Thoracic aorta (tissue), 2 donors: ENCODE measurements at regions not wholly inside any gene's neighbourhood (a gene's known extent, or its start where the extent isn't known, plus 50 kb on each side); places are given as distances from the start of the nearest gene placed in this dataset.

ENCODE experiments used
- ATAC-seq: fragments of 150-250 bp; one replicate; pipeline ENCODE4 v1.8.0; 2017; ENCODE audit warnings: low read depth; ENCODE audit not compliant: insufficient number of reproducible peaks, low FRiP score
- DNase-seq: peaks from one replicate; pipeline ENCODE4 v3.0.0-alpha.2; 2020; ENCODE audit warnings: low spot score
- H3K27ac ChIP-seq, 2 donors: fragments of 200-600 bp; sonication (generic); 1 replicate in 1 of 2; 2 replicates in 1 of 2; pipeline ENCODE4 v1.5.1; 2016; ENCODE audit warnings: mild to moderate bottlenecking in 2 of 2, moderate library complexity in 2 of 2
- H3K27me3 ChIP-seq: fragments of 200-600 bp; sonication (generic); replicated peaks from 2 replicates; pipeline ENCODE4 v1.6.0; 2016; ENCODE audit warnings: mild to moderate bottlenecking; ENCODE audit not compliant: insufficient read depth
- H3K36me3 ChIP-seq: fragments of 200-600 bp; sonication (generic); one replicate; pipeline ENCODE4 v1.5.1; 2016
- H3K4me1 ChIP-seq, 2 donors: fragments of 200-600 bp; sonication (generic); 1 replicate in 1 of 2; 2 replicates in 1 of 2; pipeline versions ENCODE4 v1.5.1 to v1.6.0; 2016; ENCODE audit warnings: low read depth in 2 of 2, mild to moderate bottlenecking in 1 of 2; ENCODE audit not compliant: control insufficient read depth in 1 of 2
- H3K4me3 ChIP-seq: fragments of 200-600 bp; sonication (generic); 2 replicates; pipeline ENCODE4 v1.5.1; 2016; ENCODE audit warnings: mild to moderate bottlenecking
- H3K9me3 ChIP-seq: fragments of 200-600 bp; sonication (generic); 2 replicates; pipeline ENCODE4 v1.5.1; 2016
- CTCF ChIP-seq: fragments of 200-600 bp; sonication (generic); IDR thresholded peaks from one replicate; pipeline ENCODE4 v1.5.1; 2019; ENCODE audit warnings: antibody characterized with exemption

GRCh38 chr5:92594031-92594430 lies 987.0 kb downstream of the NR2F1-AS1 start:
- Histone ChIP-seq H3K27me3 (no peaks in the 10 kb centered on the region), H3K27ac (no peak overlapping the region), H3K9me3 (no peaks in the 10 kb centered on the region), H3K4me1 (no peaks in the 10 kb centered on the region), H3K36me3 (no peaks in the 10 kb centered on the region), H3K4me3 (no peak overlapping the region)
- no peak for TF ChIP-seq CTCF
- ATAC-seq = no peak
- no peak for DNase-seq

DNA sequence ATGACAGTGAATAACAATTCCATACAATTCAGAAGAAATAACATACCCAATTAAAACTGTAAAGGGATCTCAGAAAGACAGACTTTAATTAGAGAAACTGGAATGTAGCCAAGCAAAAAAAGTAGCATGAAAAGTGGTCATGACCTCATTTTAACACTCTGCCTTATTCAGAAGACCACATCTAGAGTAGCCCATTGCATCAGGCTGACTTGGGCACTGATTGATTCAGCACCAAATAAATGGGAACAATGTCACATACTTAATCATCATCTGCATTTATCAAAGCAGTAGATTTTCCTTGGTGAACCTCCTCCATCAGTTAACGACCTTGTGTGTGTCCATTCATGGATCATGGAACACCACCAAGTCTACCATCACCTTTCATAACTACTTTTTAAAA lies 992.1 kb downstream of the NR2F1-AS1 start:
- no peak for DNase-seq
- Histone ChIP-seq H3K4me1 (no peaks in the 10 kb centered on the region), H3K4me3 (no peak overlapping the region), H3K36me3 (no peaks in the 10 kb centered on the region), H3K27ac (no peak overlapping the region), H3K9me3 (no peaks in the 10 kb centered on the region), H3K27me3 (no peaks in the 10 kb centered on the region)
- no peak for TF ChIP-seq CTCF
- ATAC-seq = no peak

GRCh38 chr5:92581690-92582089 lies 999.3 kb downstream of the NR2F1-AS1 start:
- H3K4me1 ChIP-seq = peaks cover 0 to 4% of the 10 kb centered on the region in 2 donors
- no peak overlapping the region for H3K4me3 ChIP-seq
- no peak for ATAC-seq
- H3K36me3 ChIP-seq = no peaks in the 10 kb centered on the region
- no peaks in the 10 kb centered on the region for H3K27me3 ChIP-seq
- DNase-seq = no peak
- no peak overlapping the region for H3K27ac ChIP-seq
- no peaks in the 10 kb centered on the region for H3K9me3 ChIP-seq
- TF ChIP-seq CTCF = no peak

- Histone ChIP-seq H3K4me3 (no peak overlapping the region), H3K36me3 (no peaks in the 10 kb centered on the region), H3K4me1 (peaks cover 0 to 4% of the 10 kb centered on the region in 2 donors), H3K27ac (no peak overlapping the region), H3K9me3 (no peaks in the 10 kb centered on the region), H3K27me3 (no peaks in the 10 kb centered on the region)
- DNase-seq = no peak
- no peak for TF ChIP-seq CTCF
- ATAC-seq = no peak
Observed at GRCh38 chr5:92581249-92581648, 999.8 kb downstream of the NR2F1-AS1 start.

DNA sequence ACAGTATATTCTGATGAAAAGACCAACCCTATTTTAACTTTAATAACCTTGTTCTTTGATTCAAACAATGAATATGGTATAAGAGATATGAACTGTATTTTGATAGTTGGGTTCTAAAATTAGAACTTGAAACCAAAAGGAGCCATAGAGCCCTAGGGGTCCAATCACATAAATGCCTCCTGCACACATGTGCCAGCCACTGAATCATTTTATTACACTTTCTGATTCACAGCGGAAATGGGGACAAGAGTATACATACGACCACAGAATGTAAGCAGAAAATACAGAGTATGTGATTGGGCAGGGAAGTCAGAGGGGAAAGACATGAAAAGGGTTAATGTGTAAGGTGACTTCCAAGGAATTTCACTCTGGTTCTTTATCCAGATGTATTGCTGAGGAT lies 1000.2 kb downstream of the NR2F1-AS1 start:
- H3K27ac ChIP-seq = no peak overlapping the region
- DNase-seq = no peak

More for the DNA sequence above, 1000.2 kb downstream of the NR2F1-AS1 start:
- peaks cover 0 to 4% of the 10 kb centered on the region in 2 donors for H3K4me1 ChIP-seq
- H3K36me3 ChIP-seq = no peaks in the 10 kb centered on the region
- H3K27me3 ChIP-seq = no peaks in the 10 kb centered on the region
- TF ChIP-seq CTCF = no peak
- H3K4me3 ChIP-seq = no peak overlapping the region
- no peak for ATAC-seq
- H3K9me3 ChIP-seq = no peaks in the 10 kb centered on the region
